ENCODE measurements at regions not wholly inside any gene's neighbourhood (a gene's known extent, or its start where the extent isn't known, plus 50 kb on each side); places are given as distances from the start of the nearest gene placed in this dataset.

DNA sequence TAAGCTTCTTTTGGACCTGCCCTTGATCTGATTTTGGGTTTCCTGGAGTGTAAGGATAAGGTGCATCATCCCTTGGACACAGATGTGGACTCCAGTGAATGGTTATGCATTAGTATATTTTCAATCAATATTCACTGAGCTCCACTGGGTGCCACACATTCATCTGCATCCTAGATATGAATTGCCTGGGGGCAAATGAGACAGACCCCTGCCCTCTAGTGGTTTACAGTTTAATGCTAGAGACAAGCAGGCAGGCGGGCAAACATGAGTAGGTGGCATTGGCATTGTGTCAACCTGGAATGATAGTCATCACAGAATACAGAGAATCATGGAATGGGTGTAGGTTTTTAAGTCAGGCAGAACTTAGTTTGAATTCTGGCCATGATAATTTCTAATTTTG, 252.5 kb upstream of the SOX14 start:
- TF ChIP-seq, protein P1, sequence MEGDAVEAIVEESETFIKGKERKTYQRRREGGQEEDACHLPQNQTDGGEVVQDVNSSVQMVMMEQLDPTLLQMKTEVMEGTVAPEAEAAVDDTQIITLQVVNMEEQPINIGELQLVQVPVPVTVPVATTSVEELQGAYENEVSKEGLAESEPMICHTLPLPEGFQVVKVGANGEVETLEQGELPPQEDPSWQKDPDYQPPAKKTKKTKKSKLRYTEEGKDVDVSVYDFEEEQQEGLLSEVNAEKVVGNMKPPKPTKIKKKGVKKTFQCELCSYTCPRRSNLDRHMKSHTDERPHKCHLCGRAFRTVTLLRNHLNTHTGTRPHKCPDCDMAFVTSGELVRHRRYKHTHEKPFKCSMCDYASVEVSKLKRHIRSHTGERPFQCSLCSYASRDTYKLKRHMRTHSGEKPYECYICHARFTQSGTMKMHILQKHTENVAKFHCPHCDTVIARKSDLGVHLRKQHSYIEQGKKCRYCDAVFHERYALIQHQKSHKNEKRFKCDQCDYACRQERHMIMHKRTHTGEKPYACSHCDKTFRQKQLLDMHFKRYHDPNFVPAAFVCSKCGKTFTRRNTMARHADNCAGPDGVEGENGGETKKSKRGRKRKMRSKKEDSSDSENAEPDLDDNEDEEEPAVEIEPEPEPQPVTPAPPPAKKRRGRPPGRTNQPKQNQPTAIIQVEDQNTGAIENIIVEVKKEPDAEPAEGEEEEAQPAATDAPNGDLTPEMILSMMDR (IDR thresholded peaks at IDR 0.05): no peak
- no peak for TF ChIP-seq POLR2A (IDR thresholded peaks at IDR 0.05)
